AG04450 (cell line): ENCODE measurements at regions not wholly inside any gene's neighbourhood (a gene's known extent, or its start where the extent isn't known, plus 50 kb on each side); places are given as distances from the start of the nearest gene placed in this dataset.
"Not testable (repeated sequence)": the region's sequence is repeated elsewhere in the genome, so short reads cannot be mapped to it uniquely, and the experiment has no call there.

Experiments
- CTCF ChIA-PET: fragments of 300-600, 350-600 bp; formaldehyde crosslinking; extraction: SDS; loops from one replicate; lab custom pipeline; 2022; ENCODE audit warnings: antibody characterized with exemption, inconsistent platforms; lab: Charles Lee
- POLR2A ChIA-PET: fragments of 350-600 bp; formaldehyde crosslinking; extraction: SDS; loops from one replicate; lab custom pipeline; 2021; ENCODE audit warnings: antibody characterized with exemption, inconsistent platforms; lab: Yijun Ruan, JAX
- DNase-seq: peaks from one replicate; pipeline ENCODE4 v3.0.0-alpha.2; 2011; ENCODE audit warnings: low read depth, low spot score
- H3K27ac ChIP-seq: one replicate; pipeline ENCODE4 v1.5.1; 2012; ENCODE audit warnings: low read depth, low read length, control low read depth
- H3K27me3 ChIP-seq: one replicate; pipeline ENCODE4 v1.6.0; 2012; ENCODE audit warnings: low read length; ENCODE audit not compliant: control insufficient read depth, insufficient read depth
- H3K4me3 ChIP-seq: 2 replicates; pipeline ENCODE4 v1.5.1; 2011; ENCODE audit warnings: mild to moderate bottlenecking, low read depth, low read length, control low read depth
- H3K9me3 ChIP-seq: 2 replicates; pipeline ENCODE4 v1.5.1; 2012; ENCODE audit warnings: low read length; ENCODE audit not compliant: control insufficient read depth, insufficient read depth
- CTCF ChIP-seq: IDR thresholded peaks from 2 replicates; pipeline ENCODE4 v1.5.1; 2011; ENCODE audit warnings: low read depth, low read length, control low read depth, inconsistent platforms

GRCh38 chr12:46650688-46651087, 175.1 kb downstream of the SLC38A4 start:
- no peak for TF ChIP-seq CTCF
- Histone ChIP-seq H3K4me3 (no peak overlapping the region), H3K9me3 (peaks cover 6% of the 10 kb centered on the region; the same call in 1 of the 2 replicates), H3K27me3 (no peaks in the 10 kb centered on the region), H3K27ac (no peak overlapping the region)
- ChIA-PET POLR2A (no interaction called here), CTCF (no interaction called here)
- DNase-seq: no peak

GRCh38 chr12:46649433-46649832, 176.4 kb downstream of the SLC38A4 start:
- no peak for TF ChIP-seq CTCF

GRCh38 chr12:46647034-46647433, 178.8 kb downstream of the SLC38A4 start:
- H3K27me3 ChIP-seq: no peaks in the 10 kb centered on the region
- peaks cover 6% of the 10 kb centered on the region; the same call in 1 of the 2 replicates for H3K9me3 ChIP-seq
- no peak for DNase-seq
- ChIA-PET POLR2A (no interaction called here), CTCF (no interaction called here)
- no peak overlapping the region for H3K27ac ChIP-seq
- no peak for TF ChIP-seq CTCF
- H3K4me3 ChIP-seq: no peak overlapping the region

More at GRCh38 chr12:46649433-46649832, 176.4 kb downstream of the SLC38A4 start:
- H3K9me3 ChIP-seq: peaks cover 6% of the 10 kb centered on the region; the same call in 1 of the 2 replicates
- CTCF ChIA-PET: no interaction called here
- no peaks in the 10 kb centered on the region for H3K27me3 ChIP-seq
- H3K4me3 ChIP-seq: no peak overlapping the region
- H3K27ac ChIP-seq: no peak overlapping the region
- no peak for DNase-seq
- POLR2A ChIA-PET: no interaction called here

- H3K27me3 ChIP-seq, H3K4me3 ChIP-seq, H3K27ac ChIP-seq, CTCF ChIA-PET, POLR2A ChIA-PET, DNase-seq: not testable (repeated sequence)
- H3K9me3 ChIP-seq: peaks cover 12% of the 10 kb centered on the region
Measured at GRCh38 chr12:46641649-46642048, 184.1 kb downstream of the SLC38A4 start.

- CTCF ChIA-PET: no interaction called here
Measured at GRCh38 chr12:46635818-46636217, 190.0 kb downstream of the SLC38A4 start.

More at GRCh38 chr12:46635818-46636217, 190.0 kb downstream of the SLC38A4 start:
- Histone ChIP-seq H3K4me3 (no peak overlapping the region), H3K27me3 (no peaks in the 10 kb centered on the region), H3K9me3 (peaks cover 12% of the 10 kb centered on the region), H3K27ac (no peak overlapping the region)
- DNase-seq: no peak
- POLR2A ChIA-PET: no interaction called here
- no peak for TF ChIP-seq CTCF
